AG08396 (cell line): ENCODE measurements at regions not wholly inside any gene's neighbourhood (a gene's known extent, or its start where the extent isn't known, plus 50 kb on each side); places are given as distances from the start of the nearest gene placed in this dataset.

ENCODE experiments used
- DNase-seq: peaks from one replicate; pipeline ENCODE4 v3.0.0; 2012; ENCODE audit warnings: low spot score, mixed read lengths

GRCh38 chr5:38207343-38207742 lies 51.0 kb upstream of the EGFLAM start:
- no peak for DNase-seq

GRCh38 chr5:38202741-38203140 lies 55.6 kb upstream of the EGFLAM start:
- DNase-seq, result no peak

GRCh38 chr5:38200872-38201557 lies 57.3 kb upstream of the EGFLAM start:
- no peak for DNase-seq

GRCh38 chr5:38197118-38197517 lies 61.2 kb upstream of the EGFLAM start:
- DNase-seq, result no peak

- peak; percentile 84 for DNase-seq
Measured at GRCh38 chr5:38193015-38193581, 65.3 kb upstream of the EGFLAM start.

GRCh38 chr5:38191693-38192092 lies 66.7 kb upstream of the EGFLAM start:
- DNase-seq, result no peak

GRCh38 chr5:38190111-38190510 lies 68.2 kb upstream of the EGFLAM start:
- no peak for DNase-seq

GRCh38 chr5:38189081-38189504 lies 69.3 kb upstream of the EGFLAM start:
- no peak for DNase-seq

GRCh38 chr5:38188591-38188990 lies 69.8 kb upstream of the EGFLAM start:
- no peak for DNase-seq

- no peak for DNase-seq
Measured at GRCh38 chr5:38187532-38187931, 70.8 kb upstream of the EGFLAM start.

- no peak for DNase-seq
Measured at GRCh38 chr5:38184627-38185026, 73.7 kb upstream of the EGFLAM start.

GRCh38 chr5:38182991-38183390 lies 75.4 kb upstream of the EGFLAM start:
- no peak for DNase-seq

- DNase-seq, result no peak
Measured at GRCh38 chr5:38168029-38168428, 90.3 kb upstream of the EGFLAM start.

- no peak for DNase-seq
Measured at GRCh38 chr5:38167562-38167996, 90.8 kb upstream of the EGFLAM start.

- no peak for DNase-seq
Measured at GRCh38 chr5:38166832-38167231, 91.5 kb upstream of the EGFLAM start.

- no peak for DNase-seq
Measured at GRCh38 chr5:38165435-38165834, 92.9 kb upstream of the EGFLAM start.

- no peak for DNase-seq
Measured at GRCh38 chr5:38164776-38165399, 93.5 kb upstream of the EGFLAM start.

GRCh38 chr5:38163636-38164237 lies 94.6 kb upstream of the EGFLAM start:
- no peak for DNase-seq

GRCh38 chr5:38162625-38163024 lies 95.7 kb upstream of the EGFLAM start:
- DNase-seq, result peak; percentile 15

- DNase-seq, result no peak
Measured at GRCh38 chr5:38157024-38157423, 101.3 kb upstream of the EGFLAM start.

GRCh38 chr5:38154615-38155204 lies 103.6 kb upstream of the EGFLAM start:
- no peak for DNase-seq

GRCh38 chr5:38151878-38152277 lies 106.5 kb upstream of the EGFLAM start:
- no peak for DNase-seq

- DNase-seq, result no peak
Measured at GRCh38 chr5:38149815-38150195, 108.6 kb upstream of the EGFLAM start.
